GM04504 (cell line): ENCODE measurements at regions not wholly inside any gene's neighbourhood (a gene's known extent, or its start where the extent isn't known, plus 50 kb on each side); places are given as distances from the start of the nearest gene placed in this dataset.
A peak's percentile ranks its signal among the peaks of the same experiment; 100 is the strongest.

Experiments
- DNase-seq: peaks from one replicate; pipeline ENCODE4 v3.0.0-alpha.2; 2012; ENCODE audit warnings: low read depth

DNA sequence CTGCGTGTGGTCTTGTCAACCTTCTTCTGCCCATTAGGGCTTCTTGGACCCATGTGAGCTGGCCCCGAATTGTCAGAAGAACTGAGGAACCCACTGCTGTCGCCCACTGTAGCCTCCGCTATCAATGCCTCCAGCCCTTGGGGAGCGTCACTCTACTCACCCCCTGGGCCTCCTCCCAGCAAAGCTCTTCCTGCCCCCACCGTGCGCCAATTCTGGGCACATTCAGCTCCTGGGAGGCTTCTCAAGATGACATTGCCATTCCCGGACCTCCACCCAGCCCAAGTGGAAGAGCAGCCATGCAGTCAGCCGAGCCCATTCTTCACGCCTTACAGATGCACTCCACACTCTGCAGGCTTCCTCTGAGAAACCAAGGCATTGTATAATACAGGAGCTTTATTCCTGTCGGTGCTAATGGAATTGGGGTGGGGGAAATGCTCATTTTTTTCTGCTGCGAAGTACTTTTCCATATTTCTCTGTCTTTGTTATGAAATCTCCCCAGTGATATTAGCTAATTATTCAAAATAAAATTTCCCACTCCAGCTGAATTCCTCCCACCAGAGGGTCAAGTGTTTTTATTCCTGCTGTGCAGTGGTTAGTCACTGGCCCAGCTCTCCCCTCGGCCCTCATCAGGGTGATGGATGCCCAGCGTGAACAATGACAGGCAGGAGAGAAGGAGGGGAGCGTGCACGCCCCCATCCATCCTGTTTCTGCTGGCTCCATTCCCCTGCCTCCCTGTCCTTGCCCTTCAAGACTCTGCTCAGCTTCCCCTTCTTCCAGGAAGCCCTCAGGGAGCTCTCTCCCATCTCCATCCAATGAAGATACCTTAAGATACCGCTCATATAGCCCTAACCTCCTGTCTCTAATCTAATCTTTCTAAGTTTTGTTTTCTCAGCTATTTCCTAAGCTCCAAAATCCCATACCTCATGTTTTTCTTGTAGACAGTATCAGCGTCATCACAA lies 87.7 kb downstream of the C16orf95 start:
- DNase-seq, result no peak

DNA sequence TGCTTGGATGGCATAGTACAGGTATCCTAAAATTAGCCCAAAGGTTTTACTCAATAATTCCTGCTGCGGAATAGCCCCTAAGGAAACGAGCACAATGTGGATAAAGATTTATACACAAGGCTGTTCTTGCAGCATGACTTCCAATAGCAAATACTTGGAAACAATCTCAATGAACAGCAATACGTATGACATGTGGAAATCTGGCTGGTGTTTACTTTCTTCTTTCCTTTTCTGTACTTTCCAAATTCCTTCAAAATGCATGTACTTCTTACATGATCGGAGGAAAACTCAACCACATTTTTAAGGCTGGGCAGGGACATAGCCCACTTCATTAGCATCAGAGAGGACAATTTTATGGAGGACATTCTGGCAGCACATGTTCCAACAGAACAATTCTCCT lies 86.6 kb downstream of the C16orf95 start:
- no peak for DNase-seq

DNA sequence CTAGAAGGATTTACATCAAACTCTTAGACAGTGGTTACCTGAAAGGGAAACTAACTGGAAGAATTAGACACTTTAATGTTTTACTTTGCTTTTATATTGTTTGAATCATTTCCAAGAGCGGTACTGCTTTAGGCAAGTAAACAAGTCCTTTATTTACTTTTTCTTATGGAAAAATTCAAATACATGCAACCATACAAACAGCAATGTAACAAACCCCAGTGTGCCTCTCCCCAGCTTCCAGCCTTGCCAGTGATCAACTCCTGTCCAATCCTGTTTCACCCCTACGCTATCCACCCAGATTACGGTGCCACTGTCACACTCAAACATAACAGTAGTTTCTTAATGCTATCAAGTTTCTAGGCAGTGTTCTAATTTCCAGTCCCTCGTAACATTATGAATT lies 85.9 kb downstream of the C16orf95 start:
- DNase-seq, result no peak

DNA sequence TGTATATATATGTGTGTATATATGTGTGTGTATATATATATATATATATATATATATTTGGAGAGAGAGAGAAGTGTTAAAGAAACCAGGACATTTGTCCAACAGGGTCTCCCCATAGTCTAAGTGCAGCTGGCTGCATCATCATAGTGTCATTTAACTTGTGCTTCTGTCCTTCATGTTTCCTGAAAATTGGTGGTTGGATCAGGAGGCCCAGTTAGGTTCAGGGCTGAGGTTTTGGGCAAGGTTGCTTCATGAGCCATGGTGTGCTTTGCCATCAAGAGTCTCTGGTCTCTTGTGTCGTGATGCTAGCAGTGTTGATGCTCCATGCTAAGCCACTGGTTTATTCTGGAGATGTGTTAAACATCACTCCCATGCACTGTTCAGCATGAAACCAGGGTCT lies 85.3 kb downstream of the C16orf95 start:
- no peak for DNase-seq

DNA sequence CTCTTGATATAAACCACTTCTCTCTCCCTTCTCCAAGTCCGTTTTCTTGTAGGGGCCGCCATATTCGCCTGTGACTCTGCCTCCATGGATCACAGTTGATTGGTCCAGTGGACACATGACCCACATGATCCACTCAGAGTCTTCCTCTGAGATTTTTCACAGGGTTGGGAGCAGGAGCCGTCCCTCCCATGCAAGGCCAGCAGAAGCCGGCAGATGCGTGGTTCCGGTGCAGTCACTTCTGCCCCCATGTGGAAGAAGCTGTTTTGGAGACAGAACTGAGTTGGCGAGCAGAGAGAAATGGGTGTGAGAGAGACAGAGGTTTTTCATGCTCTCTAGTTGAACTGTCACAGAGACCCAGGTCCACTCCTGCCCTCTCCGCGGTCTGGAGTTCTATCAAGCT lies 83.3 kb downstream of the C16orf95 start:
- DNase-seq, result no peak

DNA sequence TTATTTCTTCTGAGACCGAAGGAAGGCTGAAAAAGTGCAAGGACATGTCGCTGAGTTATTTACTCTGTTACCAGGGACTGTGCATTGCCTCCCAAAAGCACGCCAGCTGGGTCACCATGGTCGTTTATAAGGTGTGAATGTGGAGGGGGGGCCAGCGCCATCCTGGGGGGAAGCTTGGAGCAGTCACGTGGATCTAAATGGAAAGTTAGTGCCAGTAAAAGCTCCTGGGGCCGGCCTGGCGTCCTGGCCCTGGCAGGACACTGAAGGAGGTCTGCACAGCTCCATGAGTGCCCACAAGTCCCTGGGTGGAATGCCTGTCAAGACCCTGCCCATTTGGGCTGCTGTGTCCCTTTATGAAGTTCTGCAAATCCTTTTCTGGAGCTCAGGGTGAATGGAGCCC lies 82.6 kb downstream of the C16orf95 start:
- DNase-seq, result no peak

DNA sequence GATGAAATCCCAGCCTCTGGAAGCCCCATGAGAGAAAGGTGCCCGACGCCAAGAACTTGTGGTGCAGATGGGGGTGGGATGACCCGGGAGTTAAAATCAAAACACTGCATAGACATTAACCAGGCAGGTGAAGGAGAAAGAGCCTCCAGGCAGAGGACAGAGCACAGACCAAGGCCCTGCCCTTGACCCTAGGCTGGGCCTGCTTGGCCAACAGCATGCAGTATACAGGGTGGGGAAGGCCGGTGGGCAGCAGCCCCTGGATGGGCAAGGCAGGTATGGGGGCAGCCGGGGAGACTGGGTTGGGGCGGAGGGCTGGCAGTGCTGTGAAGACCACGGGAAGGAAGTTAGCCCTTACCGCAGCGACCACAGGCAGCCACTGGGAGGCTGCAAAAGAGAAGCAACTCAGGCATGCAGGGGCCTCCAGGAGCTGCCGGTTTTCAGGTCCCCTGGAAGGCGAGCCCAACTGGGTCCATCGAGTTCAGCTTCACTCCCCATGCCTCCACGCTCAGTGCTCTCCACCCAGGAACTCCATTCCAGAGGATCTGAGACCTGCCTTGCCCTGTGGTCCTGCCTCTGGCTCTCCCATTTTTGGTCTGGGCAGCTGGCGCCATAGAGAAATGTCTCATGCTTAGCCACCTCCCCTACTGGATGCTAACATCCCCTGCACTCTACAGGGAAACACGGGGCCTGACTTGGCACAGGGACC lies 81.2 kb downstream of the C16orf95 start:
- DNase-seq, result no peak

DNA sequence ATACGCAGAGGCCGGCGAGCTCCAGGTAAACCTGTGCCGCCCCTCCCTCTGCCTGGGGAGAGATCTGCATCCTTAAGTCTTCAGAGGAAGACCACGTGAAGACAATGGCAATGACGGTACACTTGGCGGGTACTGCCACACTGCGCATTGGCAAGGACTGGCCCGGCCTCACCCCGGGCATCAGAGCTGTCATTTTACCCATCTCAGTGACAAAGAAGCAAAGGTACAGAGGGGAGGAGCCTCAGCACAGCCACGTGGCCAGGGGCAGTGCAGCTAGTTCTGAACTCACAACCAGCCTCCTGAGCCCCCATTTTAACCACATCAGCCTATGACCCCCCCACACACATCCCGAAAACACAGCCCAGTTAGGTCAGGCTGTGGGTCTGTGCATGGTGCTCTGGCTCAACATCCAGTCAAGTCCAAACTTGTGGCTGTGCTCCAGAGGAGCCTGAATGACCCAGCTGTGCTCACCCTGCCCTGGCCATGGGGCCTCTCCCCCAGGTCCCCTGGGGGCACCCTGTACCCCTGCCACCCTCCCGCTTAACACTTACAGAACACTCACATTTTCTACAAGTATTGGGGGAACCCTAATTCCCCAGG lies 80.6 kb downstream of the C16orf95 start:
- no peak for DNase-seq

DNA sequence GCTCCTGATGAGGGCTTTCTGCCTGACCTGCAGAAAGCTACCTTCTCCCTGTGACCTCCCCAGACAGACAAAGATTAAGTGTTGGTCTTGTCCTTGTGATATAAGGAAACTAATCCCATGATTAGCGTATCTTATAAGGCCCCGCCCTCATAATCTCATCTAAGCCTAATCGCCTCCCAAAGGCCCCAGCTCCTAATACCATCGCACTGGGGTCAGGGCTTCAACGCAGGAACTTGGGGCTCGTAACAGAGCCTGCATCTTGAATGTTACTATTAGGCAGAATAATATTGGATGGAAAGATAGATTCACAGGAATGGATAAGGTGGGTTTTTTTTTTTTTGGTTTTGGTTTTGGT lies 78.9 kb downstream of the C16orf95 start:
- no peak for DNase-seq

DNA sequence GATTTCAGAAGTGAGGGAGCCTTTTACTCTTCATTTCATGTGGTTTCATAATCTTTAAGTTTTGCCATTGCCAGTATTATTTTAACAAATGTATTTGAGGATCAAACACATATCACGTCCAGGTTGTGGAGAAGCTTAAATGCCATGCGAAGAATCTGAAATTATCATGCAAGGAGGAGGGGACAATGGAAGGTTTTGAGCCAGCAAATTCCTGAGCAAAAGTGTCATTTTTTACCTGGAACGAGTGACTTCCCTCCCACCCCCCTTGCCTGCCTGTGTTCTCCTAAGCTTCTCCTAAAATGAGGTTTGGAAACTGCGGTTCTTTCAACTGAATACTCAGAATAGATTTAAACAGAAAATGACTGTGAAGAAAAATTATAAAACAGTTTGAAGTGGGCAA lies 77.6 kb downstream of the C16orf95 start:
- no peak for DNase-seq

DNA sequence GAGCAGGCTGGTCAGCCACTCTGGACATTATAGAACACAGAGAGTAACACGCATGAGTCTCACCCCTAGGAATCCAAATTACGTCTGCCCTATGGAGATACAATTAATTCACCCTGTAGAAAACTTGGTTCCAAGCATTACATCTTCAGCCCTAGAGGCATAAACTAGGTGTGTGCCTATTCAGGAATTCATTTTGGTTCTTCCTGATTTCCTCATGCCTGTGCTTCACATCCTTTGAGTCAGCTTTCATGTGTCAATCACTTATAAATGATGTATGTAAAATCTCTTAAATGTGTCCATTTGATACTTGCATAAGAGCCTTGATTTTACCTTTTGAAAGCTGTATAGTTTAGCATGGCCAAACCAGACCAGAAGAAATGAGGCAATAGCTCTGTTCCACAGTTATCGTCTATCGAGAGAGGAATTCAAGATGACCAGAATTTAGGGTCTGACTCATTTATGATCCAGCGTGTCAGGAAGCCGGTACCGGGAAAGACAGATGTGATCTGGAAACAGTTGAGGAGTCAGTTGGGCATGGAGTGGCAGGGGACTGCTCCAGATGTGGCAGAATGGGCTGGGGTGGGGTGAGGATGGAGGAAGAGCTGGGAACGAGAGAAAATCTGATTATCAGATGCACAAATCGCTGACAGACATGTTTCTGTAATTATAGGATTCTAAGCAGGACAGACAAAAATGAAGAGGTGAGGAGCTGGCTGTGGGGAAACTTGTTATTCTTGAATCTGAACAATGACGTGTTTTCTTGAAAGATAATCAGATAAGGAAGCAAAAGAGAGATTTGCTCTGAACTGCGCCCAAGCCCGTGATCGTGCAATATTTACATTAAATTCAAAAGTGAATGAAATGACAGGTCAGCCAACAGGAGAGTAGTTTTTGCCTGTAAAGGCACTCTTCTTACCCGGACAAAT lies 76.7 kb downstream of the C16orf95 start:
- peak; percentile 48 for DNase-seq

DNA sequence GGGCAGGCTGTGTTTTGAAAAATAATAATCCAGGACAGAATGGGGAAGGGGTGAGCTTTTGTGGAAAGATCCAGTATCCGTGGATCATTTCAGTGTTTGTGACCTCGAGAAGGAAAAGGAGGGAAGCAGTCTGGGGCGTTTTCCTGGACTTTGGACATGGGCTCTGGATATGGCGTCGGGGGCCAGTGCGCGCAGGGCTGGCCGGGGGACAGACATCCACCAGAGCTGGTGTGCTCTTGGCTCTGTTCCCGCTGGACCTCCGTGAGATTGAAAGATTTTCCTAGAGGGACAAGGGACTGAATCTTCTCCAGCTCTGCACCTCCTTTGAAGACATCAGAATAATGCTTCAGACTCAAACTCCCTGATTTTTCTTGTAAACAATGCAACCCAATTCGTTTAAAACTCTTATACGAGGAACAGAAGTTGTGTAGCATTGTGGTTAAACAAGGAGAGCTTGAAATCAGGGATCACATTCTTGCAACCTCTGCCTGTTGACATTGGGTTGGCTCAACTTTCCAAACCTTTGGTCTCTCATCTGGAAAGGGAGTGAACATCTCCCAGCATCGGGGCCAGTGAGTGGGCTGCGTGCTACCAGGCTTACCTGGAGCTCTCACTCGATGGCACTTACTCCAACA lies 75.9 kb downstream of the C16orf95 start:
- no peak for DNase-seq

DNA sequence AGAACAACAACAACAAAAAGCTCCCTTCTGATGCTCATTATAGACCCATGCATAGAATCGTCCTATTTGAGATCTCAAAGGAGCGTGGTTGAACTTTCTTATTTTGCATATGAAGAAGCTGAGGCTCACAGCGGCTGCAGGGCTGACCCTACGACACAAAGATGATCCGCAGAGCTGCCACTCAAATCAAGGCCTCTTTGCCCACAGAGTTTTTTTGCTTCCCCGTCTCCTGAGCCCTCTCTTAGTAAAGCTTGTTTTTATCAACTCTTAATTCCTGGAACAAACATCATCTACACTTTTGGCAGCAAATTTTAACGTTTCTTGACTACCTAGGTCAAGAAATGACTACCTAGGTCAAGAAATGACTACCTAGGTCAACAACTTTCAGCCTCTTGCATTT lies 73.7 kb downstream of the C16orf95 start:
- DNase-seq, result no peak

DNA sequence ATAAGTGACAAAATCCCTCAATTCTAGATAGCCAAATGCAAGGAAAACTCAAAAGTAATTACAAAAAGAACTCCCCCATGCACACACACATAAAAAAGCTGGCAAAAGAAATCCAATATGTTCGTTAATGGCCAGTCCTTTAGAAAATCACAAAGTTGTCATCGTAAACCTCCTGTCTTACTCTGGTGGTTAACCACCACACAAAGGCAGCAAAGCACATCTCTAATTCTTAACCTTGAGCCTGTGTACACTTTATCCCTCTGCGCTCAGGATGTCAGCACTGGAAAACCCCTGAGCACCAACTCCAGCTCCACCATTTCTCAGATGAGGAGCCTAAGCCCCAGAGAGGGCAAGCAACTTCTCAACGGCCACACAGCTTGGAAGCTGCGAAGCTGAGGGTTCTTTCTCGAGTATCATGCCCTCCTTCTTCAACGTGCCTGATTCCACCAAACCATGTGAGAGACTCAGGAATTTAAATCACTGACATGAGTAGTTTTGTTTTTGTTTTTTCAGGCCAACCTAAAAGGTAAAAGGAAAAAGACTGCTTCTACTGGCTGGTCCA lies 72.5 kb downstream of the C16orf95 start:
- no peak for DNase-seq

DNA sequence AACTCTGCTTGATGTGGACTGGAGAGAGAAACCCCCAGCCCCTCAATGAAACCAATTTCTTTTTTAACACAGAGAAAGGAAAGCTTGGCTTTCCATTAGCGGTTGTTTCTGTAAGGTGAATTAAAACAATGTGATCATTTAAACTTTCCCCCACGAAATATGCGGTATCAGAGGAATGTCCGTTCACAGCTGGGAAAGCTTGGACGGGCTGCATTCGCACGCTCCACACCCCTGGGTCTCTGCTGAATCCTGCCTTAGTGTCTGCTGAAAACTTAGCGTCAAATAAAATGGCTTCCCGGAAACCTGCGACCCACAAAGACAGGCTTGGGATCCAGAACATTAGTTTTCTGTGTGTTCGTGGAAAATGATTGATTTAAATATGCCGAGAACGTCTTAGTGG lies 71.7 kb downstream of the C16orf95 start:
- DNase-seq, result no peak

DNA sequence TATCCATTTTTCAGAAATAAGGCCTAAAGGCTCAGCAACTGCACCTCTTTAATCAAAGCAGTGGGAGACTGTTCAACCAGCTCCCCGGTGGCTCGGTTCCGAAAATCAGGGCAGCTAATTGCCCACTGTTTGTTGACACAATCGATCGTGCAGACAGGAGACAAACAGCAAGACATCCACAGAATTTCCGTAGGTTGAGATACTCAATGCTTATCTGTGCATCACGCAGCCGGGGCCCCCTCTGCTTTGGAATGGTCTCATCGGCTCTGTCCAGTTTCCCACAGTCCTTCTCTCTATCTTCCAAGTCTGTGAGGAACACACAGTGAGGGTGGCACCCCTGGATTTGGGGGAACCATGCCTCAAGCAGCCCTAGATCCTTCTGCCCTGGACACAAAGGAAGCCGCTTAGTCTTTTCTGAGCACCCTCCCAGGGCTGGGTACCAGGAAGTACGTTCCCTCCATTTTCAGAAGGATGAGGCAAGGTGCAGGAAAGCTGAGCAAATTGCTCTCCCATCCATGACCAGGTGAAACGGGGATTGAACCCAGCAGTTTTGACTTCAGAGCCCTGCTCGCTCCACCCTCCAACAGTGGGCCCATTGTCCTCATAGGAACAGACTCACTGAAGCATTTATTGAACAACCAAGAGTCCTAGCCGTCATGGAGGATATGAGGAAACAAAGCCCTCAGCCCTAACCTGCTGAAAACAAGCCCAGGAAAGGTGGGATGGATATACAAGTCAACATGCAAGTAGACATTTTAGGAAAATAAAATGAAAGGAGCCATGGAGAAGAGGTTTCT lies 70.7 kb downstream of the C16orf95 start:
- no peak for DNase-seq

DNA sequence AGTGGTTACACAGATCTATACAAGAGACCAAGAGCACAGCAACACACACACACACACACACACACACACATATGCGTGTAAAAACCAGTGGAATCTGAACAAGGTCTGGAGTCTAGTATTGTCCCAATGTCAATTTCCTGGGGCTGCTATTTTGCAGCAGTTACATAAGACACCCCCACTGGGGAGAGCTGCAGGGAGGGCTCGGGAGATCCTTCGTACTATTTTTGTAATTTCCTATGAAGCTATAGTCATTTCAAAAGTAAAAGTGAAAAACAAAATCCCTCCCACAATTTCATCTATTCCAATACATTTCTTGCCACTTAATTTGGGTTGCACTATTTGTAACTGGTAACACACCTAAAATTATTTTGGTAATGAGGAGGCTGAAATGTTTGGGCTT lies 68.5 kb downstream of the C16orf95 start:
- DNase-seq, result no peak

DNA sequence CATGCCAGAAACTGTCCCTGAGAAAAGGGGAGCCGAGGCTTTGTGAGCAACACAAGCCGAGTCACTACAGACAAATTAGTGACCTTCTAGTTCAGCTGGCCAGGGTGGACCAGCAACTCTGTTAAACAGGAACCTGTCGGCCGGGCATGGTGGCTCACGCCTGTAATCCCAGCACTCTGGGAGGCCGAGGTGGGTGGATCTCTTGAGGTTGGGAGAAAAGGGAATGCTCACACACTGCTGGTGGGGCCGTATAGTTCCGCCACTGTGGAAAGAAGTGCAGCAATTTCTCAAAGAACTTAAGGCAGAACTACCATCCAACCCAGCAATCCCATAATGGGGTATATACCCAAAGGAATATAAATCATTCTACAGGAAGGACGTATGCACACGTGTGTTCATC lies 67.8 kb downstream of the C16orf95 start:
- DNase-seq, result no peak

DNA sequence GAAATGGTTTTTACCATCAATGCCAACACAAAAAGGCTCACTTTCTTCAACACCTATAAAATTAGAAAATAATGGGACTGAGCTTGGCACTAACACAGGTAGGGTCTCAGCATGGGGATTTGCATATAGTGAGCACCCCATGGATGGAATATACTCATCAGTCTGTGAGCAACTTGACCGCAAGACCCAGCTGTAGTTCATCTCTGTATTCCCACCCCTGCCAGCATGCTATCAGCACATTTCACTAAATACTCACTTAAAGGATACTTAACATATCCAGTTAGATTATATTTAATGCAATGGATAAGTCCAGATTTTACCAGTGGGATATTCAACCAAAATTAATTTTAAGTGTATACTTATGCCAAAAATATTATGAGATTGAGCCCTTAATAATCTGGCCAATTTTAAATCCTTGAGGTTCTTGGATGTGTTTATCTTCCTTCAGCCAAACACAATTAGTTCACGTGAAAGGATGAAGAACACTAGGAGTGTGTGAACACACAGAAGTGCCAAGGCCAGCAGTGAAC lies 66.7 kb downstream of the C16orf95 start:
- no peak for DNase-seq
